Neural progenitor cell (in vitro differentiated cells): ENCODE measurements at regions not wholly inside any gene's neighbourhood (a gene's known extent, or its start where the extent isn't known, plus 50 kb on each side); places are given as distances from the start of the nearest gene placed in this dataset.

Experiments
- DNase-seq: peaks from one replicate; pipeline ENCODE4 v3.0.0-alpha.2; 2016; ENCODE audit warnings: low spot score
- H2AFZ ChIP-seq: fragments of 200-600 bp; sonication (generic); replicated peaks from 2 replicates; pipeline ENCODE4 v1.6.1; 2016; ENCODE audit warnings: antibody characterized with exemption
- H3F3A ChIP-seq: fragments of 200-600 bp; sonication (generic); 2 replicates; pipeline ENCODE4 v1.6.1; 2016; ENCODE audit warnings: antibody characterized with exemption, low read depth
- H3K27ac ChIP-seq: fragments of 200-600 bp; sonication (generic); 2 replicates; pipeline ENCODE4 v1.5.1; 2016; ENCODE audit warnings: mild to moderate bottlenecking
- H3K27me3 ChIP-seq: fragments of 200-600 bp; sonication (generic); 2 replicates; pipeline ENCODE4 v1.6.1; 2016; ENCODE audit warnings: mild to moderate bottlenecking, moderate library complexity
- H3K36me3 ChIP-seq: fragments of 200-600 bp; sonication (generic); 2 replicates; pipeline ENCODE4 v1.5.1; 2016
- H3K4me1 ChIP-seq: fragments of 200-600 bp; sonication (generic); 2 replicates; pipeline ENCODE4 v1.6.1; 2016; ENCODE audit warnings: mixed run types
- H3K4me2 ChIP-seq: fragments of 200-600 bp; sonication (generic); 2 replicates; pipeline ENCODE4 v1.6.1; 2016
- H3K4me3 ChIP-seq: fragments of 200-600 bp; sonication (generic); 2 replicates; pipeline ENCODE4 v1.5.1; 2016
- H3K79me2 ChIP-seq: fragments of 200-600 bp; sonication (generic); 2 replicates; pipeline ENCODE4 v1.6.1; 2016; ENCODE audit warnings: low read depth
- H3K9ac ChIP-seq: fragments of 200-600 bp; sonication (generic); 2 replicates; pipeline ENCODE4 v1.6.1; 2016
- H3K9me3 ChIP-seq: fragments of 200-600 bp; sonication (generic); 2 replicates; pipeline ENCODE4 v1.5.1; 2016; ENCODE audit warnings: low read depth
- H4K20me1 ChIP-seq: fragments of 200-600 bp; sonication (generic); 2 replicates; pipeline ENCODE4 v1.6.1; 2016; ENCODE audit warnings: low read depth
- H3K27ac Mint-ChIP-seq: 3 replicates; pipeline ENCODE4 v1.8.0; 2021; ENCODE audit warnings: mixed read lengths
- H3K27me3 Mint-ChIP-seq: 2 replicates; pipeline ENCODE4 v1.8.0; 2022; ENCODE audit warnings: low read depth, mild to moderate bottlenecking, inconsistent platforms, moderate library complexity, mixed read lengths; ENCODE audit not compliant: insufficient read depth
- H3K36me3 Mint-ChIP-seq: 3 replicates; pipeline ENCODE4 v1.8.0; 2021; ENCODE audit warnings: mixed read lengths
- H3K4me1 Mint-ChIP-seq: 3 replicates; pipeline ENCODE4 v1.8.0; 2021; ENCODE audit warnings: mixed read lengths
- H3K4me3 Mint-ChIP-seq: 3 replicates; pipeline ENCODE4 v1.8.0; 2021; ENCODE audit warnings: mild to moderate bottlenecking, moderate library complexity, mixed read lengths
- H3K9me3 Mint-ChIP-seq: 3 replicates; pipeline ENCODE4 v1.8.0; 2020; ENCODE audit warnings: mixed read lengths
- CTCF ChIP-seq: fragments of 200-600 bp; sonication (generic); IDR thresholded peaks from 2 replicates; pipeline ENCODE4 v1.5.1; 2017; ENCODE audit warnings: antibody characterized with exemption, mild to moderate bottlenecking
- EZH2 ChIP-seq: fragments of 200-600 bp; sonication (generic); IDR thresholded peaks from 2 replicates; pipeline ENCODE4 v1.6.1; 2017; ENCODE audit warnings: antibody characterized with exemption, mild to moderate bottlenecking, moderate library complexity
- EZH2phosphoT487 ChIP-seq: fragments of 200-600 bp; sonication (generic); IDR thresholded peaks from 2 replicates; pipeline ENCODE4 v1.6.1; 2017; ENCODE audit warnings: antibody characterized with exemption

- H3K27ac Mint-ChIP-seq, result peak overlapping the region; percentile 2
- Histone ChIP-seq H3F3A (no peaks in the 10 kb centered on the region), H3K9ac (no peak overlapping the region), H3K36me3 (no peaks in the 10 kb centered on the region), H3K9me3 (no peaks in the 10 kb centered on the region), H2AFZ (no peak overlapping the region), H4K20me1 (no peaks in the 10 kb centered on the region), H3K4me2 (no peak overlapping the region), H3K4me1 (peaks cover 7% of the 10 kb centered on the region), H3K27me3 (no peaks in the 10 kb centered on the region), H3K27ac (no peak overlapping the region), H3K79me2 (no peaks in the 10 kb centered on the region), H3K4me3 (no peak overlapping the region)
- peaks cover 16% of the 10 kb centered on the region for H3K9me3 Mint-ChIP-seq
- no peak overlapping the region for H3K4me3 Mint-ChIP-seq
- H3K27me3 Mint-ChIP-seq, result peaks cover 5% of the 10 kb centered on the region
- peaks cover 2% of the 10 kb centered on the region for H3K36me3 Mint-ChIP-seq
- no peak for DNase-seq
- H3K4me1 Mint-ChIP-seq, result peaks cover 17% of the 10 kb centered on the region
- no peak for TF ChIP-seq CTCF
- no peak for TF ChIP-seq EZH2phosphoT487
- TF ChIP-seq EZH2, result no peak
These were observed 142.0 kb upstream of the APCDD1 start for GRCh38 chr18:10312326-10313015.

- Histone ChIP-seq H3K9me3 (no peaks in the 10 kb centered on the region), H3K36me3 (no peaks in the 10 kb centered on the region), H3K4me3 (no peak overlapping the region), H3K79me2 (no peaks in the 10 kb centered on the region), H3K4me2 (no peak overlapping the region), H3K9ac (no peak overlapping the region), H3K27me3 (no peaks in the 10 kb centered on the region), H2AFZ (no peak overlapping the region), H3K4me1 (peaks cover 7% of the 10 kb centered on the region), H4K20me1 (no peaks in the 10 kb centered on the region), H3F3A (no peaks in the 10 kb centered on the region), H3K27ac (no peak overlapping the region)
- no peak for DNase-seq
- Mint-ChIP-seq H3K27ac (no peak overlapping the region), H3K4me3 (no peak overlapping the region), H3K9me3 (peaks cover 18% of the 10 kb centered on the region), H3K4me1 (peaks cover 20% of the 10 kb centered on the region), H3K27me3 (peaks cover 7% of the 10 kb centered on the region), H3K36me3 (peaks cover 2% of the 10 kb centered on the region)
- TF ChIP-seq EZH2phosphoT487 (no peak), EZH2 (no peak), CTCF (no peak)
These were observed 141.5 kb upstream of the APCDD1 start for GRCh38 chr18:10313016-10313342.

- H3F3A ChIP-seq, result no peaks in the 10 kb centered on the region
- no peak for DNase-seq
- H3K4me3 ChIP-seq, result no peak overlapping the region
- no peak overlapping the region for H3K4me2 ChIP-seq
- no peak overlapping the region for H3K27ac ChIP-seq
- peaks cover 15% of the 10 kb centered on the region for H3K4me1 ChIP-seq
- Mint-ChIP-seq H3K27ac (no peak overlapping the region), H3K36me3 (peaks cover 2% of the 10 kb centered on the region), H3K9me3 (peaks cover 19% of the 10 kb centered on the region), H3K4me1 (peaks cover 29% of the 10 kb centered on the region), H3K27me3 (peaks cover 9% of the 10 kb centered on the region), H3K4me3 (no peak overlapping the region)
- no peaks in the 10 kb centered on the region for H3K27me3 ChIP-seq
- no peak overlapping the region for H3K9ac ChIP-seq
- no peak overlapping the region for H2AFZ ChIP-seq
- H4K20me1 ChIP-seq, result no peaks in the 10 kb centered on the region
- H3K9me3 ChIP-seq, result no peaks in the 10 kb centered on the region
- H3K36me3 ChIP-seq, result no peaks in the 10 kb centered on the region
- H3K79me2 ChIP-seq, result no peaks in the 10 kb centered on the region
- TF ChIP-seq CTCF, result no peak
- no peak for TF ChIP-seq EZH2
- no peak for TF ChIP-seq EZH2phosphoT487
These were observed 140.4 kb upstream of the APCDD1 start for GRCh38 chr18:10314066-10314465.
